Right lobe of liver (tissue), 6 donors: ENCODE measurements at regions not wholly inside any gene's neighbourhood (a gene's known extent, or its start where the extent isn't known, plus 50 kb on each side); places are given as distances from the start of the nearest gene placed in this dataset.
A peak's percentile ranks its signal among the peaks of the same experiment; 100 is the strongest.

Experiments
- ATAC-seq, 4 donors: fragments of 200-7000 bp; cut with Tn5 transposase; one replicate each; pipeline ENCODE4 v1.9.1; 2020; ENCODE audit warnings: mild to moderate bottlenecking in 4 of 4, moderate library complexity in 4 of 4
- DNase-seq, 3 donors: peaks; one replicate each; pipeline ENCODE4 v3.0.0-alpha.2; 2020
- H3K27ac ChIP-seq, 3 donors: fragments of 200-600 bp; one replicate each; pipeline ENCODE4 v1.8.0; 2022
- H3K27me3 ChIP-seq, 2 donors: fragments of 200-600 bp; one replicate each; pipeline ENCODE4 v1.8.0; 2022
- H3K36me3 ChIP-seq, 4 donors: fragments of 200-600 bp; sonication (generic) in 1 of 4; one replicate each; pipeline versions ENCODE4 v1.5.1 to v1.8.0; 2017 to 2022; ENCODE audit warnings: control low read depth in 1 of 4
- H3K4me1 ChIP-seq, 4 donors: fragments of 200-600 bp; sonication (generic) in 1 of 4; one replicate each; pipeline versions ENCODE4 v1.5.1 to v1.8.0; 2017 to 2022; ENCODE audit warnings: control low read depth in 1 of 4
- H3K4me3 ChIP-seq, 3 donors: fragments of 200-600 bp; one replicate each; pipeline ENCODE4 v1.8.0; 2022
- H3K9me3 ChIP-seq, 4 donors: fragments of 200-600 bp; sonication (generic) in 1 of 4; one replicate each; pipeline versions ENCODE4 v1.5.1 to v1.8.0; 2017 to 2022; ENCODE audit warnings: control low read depth in 1 of 4
- POLR2A ChIP-seq: fragments of 450-650 bp; IDR thresholded peaks from one replicate; pipeline ENCODE4 v1.6.1; 2017; ENCODE audit warnings: antibody characterized with exemption, mild to moderate bottlenecking
- WGBS: methylation state at CpG from one replicate; pipeline ENCODE4 v1.1.6; 2018; ENCODE audit warnings: low coverage, low lambda C conversion rate; ENCODE audit not compliant: insufficient coverage; ENCODE audit errors: missing lambda C conversion rate; 5-methylcytosine and 5-hydroxymethylcytosine counted together
- intact Hi-C, 2 donors: fragments of 100-400 bp; cut with DNase I; formaldehyde crosslinking; loops; one replicate each; pipeline versions ENCODE4 v1.11.2 to v1.14.1; 2022
- TF ChIP-seq, protein P1 (sequence below), 4 donors: fragments of 200-600 bp in 3 of 4; fragments of 450-650 bp in 1 of 4; IDR thresholded peaks; one replicate each; pipeline versions ENCODE4 v1.5.1 to v1.8.0; 2016 to 2022; ENCODE audit warnings: antibody characterized with exemption in 4 of 4, mild to moderate bottlenecking in 2 of 4
- donor health status: DM: no; HTN: yes; CAD: no.
- donor health status: DM: no; HTN: no; CAD: no.
- donor health status: DM: no; HTN: no; CAD: no.
- donor health status: DM: no; HTN: yes; CAD: no.
- donor health status: DM: no; HTN: yes; CAD: no.

DNA sequence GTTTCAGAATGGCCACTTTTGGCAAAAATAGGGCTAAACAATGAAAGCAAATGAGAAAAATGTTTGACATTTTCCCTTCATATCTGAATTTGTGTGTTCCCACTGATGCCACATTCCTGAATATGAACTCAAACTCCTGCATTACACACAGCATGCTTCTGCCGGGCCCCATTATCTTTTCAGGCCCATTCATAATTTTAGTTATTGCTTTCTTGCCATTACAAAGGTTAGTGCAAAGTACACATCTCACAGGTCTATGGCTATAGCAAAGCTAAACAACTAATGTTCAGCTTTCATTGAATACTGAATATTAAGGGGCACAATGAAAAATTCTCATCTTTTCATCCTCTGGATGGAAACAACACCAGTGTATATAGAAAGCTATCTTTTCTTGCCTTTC, 568.9 kb upstream of the ZNF608 start:
- Histone ChIP-seq H3K27ac (no peak overlapping the region), H3K27me3 (no peaks in the 10 kb centered on the region), H3K4me1 (no peaks in the 10 kb centered on the region), H3K36me3 (no peaks in the 10 kb centered on the region), H3K9me3 (no peaks in the 10 kb centered on the region), H3K4me3 (no peak overlapping the region)
- 55% methylated on average over 1 of the region's 1 CpG for WGBS
- no peak for DNase-seq
- TF ChIP-seq POLR2A: no peak
- TF ChIP-seq, protein P1, sequence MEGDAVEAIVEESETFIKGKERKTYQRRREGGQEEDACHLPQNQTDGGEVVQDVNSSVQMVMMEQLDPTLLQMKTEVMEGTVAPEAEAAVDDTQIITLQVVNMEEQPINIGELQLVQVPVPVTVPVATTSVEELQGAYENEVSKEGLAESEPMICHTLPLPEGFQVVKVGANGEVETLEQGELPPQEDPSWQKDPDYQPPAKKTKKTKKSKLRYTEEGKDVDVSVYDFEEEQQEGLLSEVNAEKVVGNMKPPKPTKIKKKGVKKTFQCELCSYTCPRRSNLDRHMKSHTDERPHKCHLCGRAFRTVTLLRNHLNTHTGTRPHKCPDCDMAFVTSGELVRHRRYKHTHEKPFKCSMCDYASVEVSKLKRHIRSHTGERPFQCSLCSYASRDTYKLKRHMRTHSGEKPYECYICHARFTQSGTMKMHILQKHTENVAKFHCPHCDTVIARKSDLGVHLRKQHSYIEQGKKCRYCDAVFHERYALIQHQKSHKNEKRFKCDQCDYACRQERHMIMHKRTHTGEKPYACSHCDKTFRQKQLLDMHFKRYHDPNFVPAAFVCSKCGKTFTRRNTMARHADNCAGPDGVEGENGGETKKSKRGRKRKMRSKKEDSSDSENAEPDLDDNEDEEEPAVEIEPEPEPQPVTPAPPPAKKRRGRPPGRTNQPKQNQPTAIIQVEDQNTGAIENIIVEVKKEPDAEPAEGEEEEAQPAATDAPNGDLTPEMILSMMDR (IDR thresholded peaks at IDR 0.05): no peak
- ATAC-seq: no peak
- intact Hi-C loops: no loop called here

- intact Hi-C loops: no loop called here
- Histone ChIP-seq H3K36me3 (no peaks in the 10 kb centered on the region), H3K9me3 (no peaks in the 10 kb centered on the region), H3K4me3 (no peak overlapping the region), H3K27me3 (no peaks in the 10 kb centered on the region), H3K4me1 (no peaks in the 10 kb centered on the region), H3K27ac (no peak overlapping the region)
- TF ChIP-seq, protein P1 (IDR thresholded peaks at IDR 0.05): no peak
- TF ChIP-seq POLR2A: no peak
- DNase-seq: no peak
- 82% methylated on average over 3 of the region's 3 CpGs for WGBS
- ATAC-seq: no peak
These were observed 570.0 kb upstream of the ZNF608 start for GRCh38 chr5:125316391-125316790.

DNA sequence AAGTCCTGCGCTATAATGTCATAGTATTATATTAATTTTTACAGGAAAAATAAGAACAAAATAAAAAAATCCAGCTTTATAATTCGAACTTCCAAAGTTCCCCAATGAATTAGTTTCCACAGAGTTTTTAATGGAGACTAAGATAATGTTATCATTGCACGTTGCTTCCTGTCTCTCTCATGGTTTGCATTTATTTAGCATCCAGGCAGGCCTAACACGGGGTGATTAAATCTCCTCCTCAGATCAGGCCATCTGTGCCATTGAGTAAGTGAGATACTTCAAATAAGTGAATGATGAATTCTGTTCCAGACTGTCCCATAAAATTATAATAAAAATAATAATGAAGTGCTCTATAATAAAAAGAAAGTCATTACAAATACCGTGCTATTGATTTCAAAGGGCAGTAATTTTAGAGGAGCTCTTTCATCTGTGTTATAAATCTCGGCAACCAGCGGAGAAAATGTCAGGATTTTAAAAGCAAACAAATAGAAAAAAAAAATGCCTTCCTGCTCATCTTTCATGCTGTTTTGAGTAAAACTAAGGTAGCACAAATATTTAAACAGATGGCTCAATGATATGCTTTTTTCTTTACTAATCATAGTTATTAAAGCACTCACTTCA, 570.6 kb upstream of the ZNF608 start:
- peak overlapping the region in 1 of 3 donors; percentile 38 for H3K4me3 ChIP-seq
- H3K36me3 ChIP-seq: no peaks in the 10 kb centered on the region
- DNase-seq (no peak), ATAC-seq (peak; percentile 49 to 67 (median 56))
- no peaks in the 10 kb centered on the region for H3K27me3 ChIP-seq
- intact Hi-C loops: no loop called here
- H3K9me3 ChIP-seq: no peaks in the 10 kb centered on the region
- TF ChIP-seq POLR2A: no peak
- TF ChIP-seq, protein P1 (IDR thresholded peaks at IDR 0.05): no peak
- no peaks in the 10 kb centered on the region for H3K4me1 ChIP-seq
- WGBS: 40% methylated on average over 7 of the region's 7 CpGs
- H3K27ac ChIP-seq: peak overlapping the region in 2 of 3 donors; percentile 6 to 27

DNA sequence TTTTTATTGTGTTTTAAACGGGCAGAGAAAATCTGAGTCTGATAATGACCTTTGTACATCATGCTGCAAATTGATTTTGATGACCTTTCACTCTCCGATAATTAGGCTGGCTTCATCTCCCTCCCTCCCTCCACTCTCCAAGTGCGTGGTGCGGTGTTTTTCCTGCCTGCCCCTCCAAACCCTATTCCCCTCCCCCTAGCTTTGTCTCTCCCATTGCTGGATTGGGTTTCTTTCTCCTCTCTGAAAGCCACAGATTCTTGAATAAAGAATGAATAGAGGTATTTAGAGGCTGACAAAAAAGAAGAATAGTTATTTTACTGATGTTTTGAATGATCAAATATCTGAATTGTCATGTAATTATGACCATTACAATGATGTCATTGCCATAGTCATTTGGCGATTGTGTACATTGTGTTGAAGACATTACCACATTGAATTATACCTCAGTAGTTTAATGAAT, 571.1 kb upstream of the ZNF608 start:
- Histone ChIP-seq H3K27me3 (no peaks in the 10 kb centered on the region), H3K36me3 (no peaks in the 10 kb centered on the region), H3K9me3 (no peaks in the 10 kb centered on the region), H3K27ac (peak overlapping the region in 2 of 3 donors; percentile 6 to 27), H3K4me3 (peak overlapping the region in 1 of 3 donors; percentile 38), H3K4me1 (no peaks in the 10 kb centered on the region)
- peak; percentile 46 to 60 (median 57) for DNase-seq
- intact Hi-C loops: no loop called here
- peak; percentile 91 to 99 (median 95) for ATAC-seq
- TF ChIP-seq, protein P1 (IDR thresholded peaks at IDR 0.05): no peak
- no peak for TF ChIP-seq POLR2A
- 16% methylated on average over 5 of the region's 5 CpGs for WGBS
